ENCODE measurements at regions not wholly inside any gene's neighbourhood (a gene's known extent, or its start where the extent isn't known, plus 50 kb on each side); places are given as distances from the start of the nearest gene placed in this dataset.

DNA sequence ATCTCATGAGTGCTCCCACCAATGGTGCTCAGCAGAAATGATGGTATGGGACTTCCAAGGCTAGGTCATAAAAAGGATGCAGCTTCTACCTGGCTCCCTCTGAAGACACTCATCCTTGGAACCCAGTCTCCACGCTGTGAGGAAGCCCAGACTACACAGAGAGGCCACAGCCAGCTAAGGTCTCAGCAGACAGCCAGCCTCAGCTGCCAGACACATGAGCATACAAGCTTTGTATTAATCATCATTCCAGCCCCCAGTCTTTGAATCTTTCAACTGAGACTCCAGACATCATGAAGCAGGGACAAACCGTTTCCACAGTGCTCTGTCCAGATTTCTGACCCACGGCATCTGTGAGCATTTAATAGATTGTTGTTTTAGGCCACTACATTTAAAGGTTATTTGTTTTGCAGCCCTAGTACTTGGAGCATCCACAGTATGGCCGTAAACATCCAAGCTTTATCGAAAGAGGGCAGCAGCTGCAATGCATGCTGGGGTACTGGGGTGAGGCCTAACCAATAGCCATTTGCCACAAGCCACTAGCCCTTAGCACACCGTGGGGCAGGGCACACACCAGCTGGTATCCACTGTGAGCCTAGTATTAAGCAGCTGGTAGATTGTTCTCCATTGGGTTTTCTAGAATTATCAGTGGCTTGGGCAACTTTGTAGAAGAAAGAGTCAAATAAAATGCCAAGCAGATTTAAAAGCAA lies 449.1 kb downstream of the BCOR start:
- no peak for TF ChIP-seq CTCF (IDR thresholded peaks at IDR 0.05; ENCODE audit: low read depth, low read length, missing input control)
- no peak for TF ChIP-seq RAD21 (IDR thresholded peaks at IDR 0.05)
- TF ChIP-seq TAF1 (conservative IDR thresholded peaks at IDR 0.05), result no peak
- no peak for TF ChIP-seq SP1 (IDR thresholded peaks at IDR 0.05)
- no peak for TF ChIP-seq RXRA (IDR thresholded peaks at IDR 0.05)
- TF ChIP-seq MAX (IDR thresholded peaks at IDR 0.05), result no peak
- TF ChIP-seq GABPA (IDR thresholded peaks at IDR 0.05 in 1 of 2, conservative IDR thresholded peaks at IDR 0.05 in 1 of 2), result no peak
